ENCODE measurements at regions not wholly inside any gene's neighbourhood (a gene's known extent, or its start where the extent isn't known, plus 50 kb on each side); places are given as distances from the start of the nearest gene placed in this dataset.

DNA sequence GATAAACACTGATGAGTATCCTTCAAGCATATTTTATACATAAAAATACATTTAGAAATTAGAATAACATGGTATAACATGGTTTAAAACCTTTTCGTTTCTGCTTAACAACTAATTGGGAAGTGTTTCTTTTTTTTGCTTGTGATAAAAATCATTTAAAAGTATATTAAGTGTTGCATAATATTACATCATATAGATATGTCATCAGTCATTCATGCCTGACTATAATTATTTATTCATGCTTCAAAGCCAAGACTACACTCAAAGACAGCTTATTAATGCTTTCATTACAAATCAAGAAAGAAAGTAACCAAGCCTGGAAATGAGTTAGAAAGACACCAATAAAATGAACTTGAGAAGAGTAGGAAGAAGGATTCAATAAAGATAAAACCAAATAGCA is 136.6 kb upstream of the TP63 start:
- TF ChIP-seq RAD21 (conservative IDR thresholded peaks at IDR 0.05) (no peak), EZH2 (IDR thresholded peaks at IDR 0.05; ENCODE audit: borderline replicate concordance, insufficient read depth, low read length, poor library complexity, severe bottlenecking) (no peak), TAF1 (IDR thresholded peaks at IDR 0.05; ENCODE audit: low read depth) (no peak), MXI1 (conservative IDR thresholded peaks at IDR 0.05; ENCODE audit: poor library complexity, severe bottlenecking) (no peak), SMC3 (conservative IDR thresholded peaks at IDR 0.05; ENCODE audit: poor library complexity) (no peak)
- TF ChIP-seq, protein P1, sequence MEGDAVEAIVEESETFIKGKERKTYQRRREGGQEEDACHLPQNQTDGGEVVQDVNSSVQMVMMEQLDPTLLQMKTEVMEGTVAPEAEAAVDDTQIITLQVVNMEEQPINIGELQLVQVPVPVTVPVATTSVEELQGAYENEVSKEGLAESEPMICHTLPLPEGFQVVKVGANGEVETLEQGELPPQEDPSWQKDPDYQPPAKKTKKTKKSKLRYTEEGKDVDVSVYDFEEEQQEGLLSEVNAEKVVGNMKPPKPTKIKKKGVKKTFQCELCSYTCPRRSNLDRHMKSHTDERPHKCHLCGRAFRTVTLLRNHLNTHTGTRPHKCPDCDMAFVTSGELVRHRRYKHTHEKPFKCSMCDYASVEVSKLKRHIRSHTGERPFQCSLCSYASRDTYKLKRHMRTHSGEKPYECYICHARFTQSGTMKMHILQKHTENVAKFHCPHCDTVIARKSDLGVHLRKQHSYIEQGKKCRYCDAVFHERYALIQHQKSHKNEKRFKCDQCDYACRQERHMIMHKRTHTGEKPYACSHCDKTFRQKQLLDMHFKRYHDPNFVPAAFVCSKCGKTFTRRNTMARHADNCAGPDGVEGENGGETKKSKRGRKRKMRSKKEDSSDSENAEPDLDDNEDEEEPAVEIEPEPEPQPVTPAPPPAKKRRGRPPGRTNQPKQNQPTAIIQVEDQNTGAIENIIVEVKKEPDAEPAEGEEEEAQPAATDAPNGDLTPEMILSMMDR (IDR thresholded peaks at IDR 0.05; ENCODE audit: poor library complexity, severe bottlenecking), result no peak
